Ureter (tissue), 1 donor: ENCODE measurements at regions not wholly inside any gene's neighbourhood (a gene's known extent, or its start where the extent isn't known, plus 50 kb on each side); places are given as distances from the start of the nearest gene placed in this dataset.

Source experiments
- DNase-seq: peaks from one replicate; pipeline ENCODE4 v3.0.0-alpha.2; 2020; ENCODE audit warnings: low spot score
- donor health status: DM: yes; HTN: yes; CAD: no.

DNA sequence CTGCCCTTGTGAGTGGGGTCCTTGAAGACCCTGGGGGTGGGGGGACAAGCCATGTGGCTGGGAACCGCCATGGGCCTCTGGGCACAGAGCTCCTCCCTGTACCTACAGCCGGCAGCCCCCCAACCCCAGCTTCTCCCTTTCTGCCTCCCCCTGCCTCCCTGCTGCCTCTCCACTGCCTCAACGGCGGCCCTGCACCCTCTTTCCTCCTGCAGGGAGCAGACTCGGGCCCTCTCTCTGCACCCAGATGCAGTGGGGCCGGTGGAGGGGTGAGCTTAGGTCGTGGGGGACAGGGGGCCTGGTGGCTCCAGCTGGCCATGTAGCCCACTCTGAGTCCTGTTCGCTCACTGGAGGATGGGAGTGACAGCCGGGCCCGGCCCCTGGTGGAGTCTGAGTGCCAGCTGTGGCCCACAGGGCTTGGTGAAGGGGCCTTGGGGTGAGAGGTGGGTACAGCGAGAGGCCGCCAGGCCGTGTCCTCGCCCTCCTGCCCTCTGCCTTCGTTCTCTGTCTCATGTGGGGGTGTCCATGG lies 139.3 kb upstream of the COL5A1 start:
- DNase-seq = no peak

DNA sequence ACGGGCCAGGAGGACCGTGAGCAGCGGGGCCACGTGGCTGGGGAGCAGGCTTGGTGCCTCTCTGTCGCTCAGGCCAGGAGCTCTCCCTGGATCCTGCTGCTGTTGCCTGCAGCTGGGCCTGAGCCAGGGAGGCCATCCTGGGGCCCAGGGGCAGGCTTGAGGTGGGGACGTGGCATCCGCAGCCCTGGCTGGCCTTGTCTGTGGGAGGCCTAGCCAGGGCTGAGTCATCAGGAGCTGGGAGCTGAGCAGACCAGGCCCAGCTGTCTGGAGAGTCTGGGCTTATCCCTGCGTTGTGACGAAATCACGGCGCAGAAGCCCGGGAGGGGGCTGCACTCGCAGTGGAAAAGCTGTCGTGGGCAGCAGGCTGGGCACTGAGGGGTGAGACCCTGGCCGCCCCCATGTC lies 138.8 kb upstream of the COL5A1 start:
- DNase-seq = no peak

GRCh38 chr9:134503301-134504105 lies 138.1 kb upstream of the COL5A1 start:
- DNase-seq = no peak

DNA sequence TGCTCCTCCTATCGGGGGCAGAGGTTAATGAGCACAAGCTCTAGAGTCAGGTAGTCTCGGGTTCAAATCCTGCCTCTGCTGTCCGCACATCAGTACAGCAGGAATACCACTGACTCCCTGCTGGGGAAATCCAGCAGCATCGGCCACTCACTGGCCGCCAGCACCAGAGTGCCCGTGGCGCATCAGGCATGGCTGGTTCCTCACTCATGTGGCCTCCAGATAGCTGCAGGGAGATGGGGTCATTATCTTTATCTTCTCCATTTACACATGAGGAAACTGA lies 137.6 kb upstream of the COL5A1 start:
- DNase-seq = no peak

GRCh38 chr9:134505032-134505431 lies 136.6 kb upstream of the COL5A1 start:
- no peak for DNase-seq

- no peak for DNase-seq
These were observed 132.3 kb upstream of the COL5A1 start for GRCh38 chr9:134509281-134509680.

DNA sequence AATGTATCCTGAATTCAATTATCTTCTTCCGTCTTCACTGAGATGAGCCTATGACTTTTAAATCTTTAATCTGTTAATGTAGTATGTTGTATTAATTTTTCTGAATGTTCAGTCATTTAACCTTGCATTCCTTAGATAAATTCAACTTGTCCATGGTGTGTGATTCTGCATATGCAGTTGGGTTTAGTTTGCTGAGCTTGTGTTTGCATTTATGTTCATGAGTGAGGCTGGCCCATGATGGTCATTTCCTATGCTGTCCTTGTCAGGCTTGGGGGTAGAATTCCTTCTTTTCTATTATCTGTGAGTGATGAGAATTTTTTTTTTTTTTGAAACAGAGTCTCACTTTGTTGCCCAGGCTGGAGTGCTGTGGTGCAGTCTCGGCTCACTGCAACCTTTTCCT lies 131.8 kb upstream of the COL5A1 start:
- no peak for DNase-seq

GRCh38 chr9:134514503-134514902 lies 127.1 kb upstream of the COL5A1 start:
- DNase-seq = peak; percentile 28

DNA sequence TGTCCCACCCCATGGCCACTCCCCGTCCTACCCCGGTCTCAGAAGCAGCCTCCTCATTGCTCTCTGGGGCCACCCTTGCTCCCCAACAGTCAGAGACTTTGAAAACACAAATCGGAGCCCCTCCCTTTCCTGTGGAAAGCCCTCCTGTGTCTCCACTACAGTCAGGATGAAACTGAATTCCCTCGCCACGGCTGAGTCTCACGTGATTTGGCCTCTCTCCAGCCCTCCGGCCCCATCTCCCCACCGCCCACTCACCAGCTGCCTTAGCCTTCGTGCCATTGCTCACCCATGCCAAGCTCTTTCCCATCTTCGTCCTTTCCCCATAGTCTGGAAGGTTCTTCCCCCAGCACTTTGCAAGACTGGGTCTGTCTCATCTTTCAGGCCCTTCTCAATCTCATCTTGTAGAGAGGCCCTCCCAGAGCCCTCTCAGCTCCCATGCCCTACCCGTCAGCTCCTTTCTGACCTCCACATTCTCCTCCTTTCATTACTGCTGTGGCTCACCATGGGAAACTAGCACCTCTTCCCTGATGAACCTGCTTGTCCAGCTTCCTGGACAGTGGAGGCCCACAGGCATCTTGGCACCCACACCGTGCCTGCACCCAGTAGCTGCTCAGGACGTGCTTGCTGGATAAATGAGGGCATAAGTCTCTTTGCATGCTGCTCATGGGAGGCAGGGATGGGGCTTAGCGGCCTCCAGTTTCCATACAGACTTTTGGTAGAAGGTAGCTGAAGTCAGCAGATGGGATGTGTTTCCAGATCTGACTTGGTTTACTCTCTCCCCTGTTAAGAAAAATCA lies 126.4 kb upstream of the COL5A1 start:
- peak; percentile 40 for DNase-seq

DNA sequence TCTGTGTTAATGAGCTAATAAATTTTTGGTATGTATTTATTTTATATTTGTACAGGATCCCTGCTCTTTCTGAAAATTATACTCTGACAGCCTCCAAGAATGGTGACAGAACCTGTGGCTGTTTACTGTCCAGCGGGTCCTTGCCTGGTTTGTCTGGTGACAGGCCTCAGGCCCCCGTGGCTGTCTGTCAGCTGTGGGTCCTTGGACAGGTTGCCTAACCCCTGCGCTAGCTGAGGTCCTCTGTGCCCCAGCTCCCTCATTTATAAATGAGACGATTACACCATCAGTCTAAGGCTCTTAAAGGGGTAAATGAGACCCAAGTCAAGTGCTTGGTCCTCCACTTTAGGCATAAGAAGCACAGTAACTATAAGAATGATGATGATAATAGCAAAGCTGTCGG lies 125.1 kb upstream of the COL5A1 start:
- DNase-seq = no peak

- peak; percentile 26 for DNase-seq
These were observed 124.4 kb upstream of the COL5A1 start for GRCh38 chr9:134517069-134517680.

GRCh38 chr9:134518004-134518606 lies 123.5 kb upstream of the COL5A1 start:
- peak; percentile 31 for DNase-seq

DNA sequence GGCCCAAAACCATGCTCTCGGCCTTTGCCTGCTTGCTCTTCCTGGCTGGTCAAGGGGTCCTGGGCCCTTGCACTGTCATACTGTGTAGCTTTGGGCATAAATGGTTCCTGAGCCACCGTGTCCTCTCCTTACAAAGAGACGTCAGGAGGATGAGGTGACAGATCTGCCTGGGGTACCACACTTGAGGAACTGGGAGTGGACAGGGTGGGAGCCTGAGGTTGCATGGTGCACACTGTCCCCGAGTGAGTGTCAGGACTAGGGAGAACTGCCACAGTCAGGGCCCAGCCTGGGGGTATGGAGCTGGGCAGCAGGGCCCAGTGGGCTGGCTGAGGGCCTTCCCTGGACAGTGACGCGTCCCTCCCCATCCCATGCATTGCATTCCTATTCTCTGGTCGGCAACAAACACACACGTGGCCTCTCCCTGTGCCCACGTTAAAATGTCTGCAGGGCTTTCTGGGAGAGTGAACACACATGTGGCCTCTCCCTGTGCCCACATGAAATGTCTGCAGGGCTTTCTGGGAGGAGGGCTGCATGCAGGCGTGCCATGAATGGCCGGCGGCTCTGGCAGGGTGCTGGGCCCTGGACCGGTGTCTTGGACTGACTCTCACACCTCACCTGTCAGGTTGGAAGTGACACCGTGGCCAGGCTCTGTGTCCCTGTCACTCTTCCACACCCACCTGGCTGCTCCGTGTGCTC lies 122.1 kb upstream of the COL5A1 start:
- peak; percentile 29 for DNase-seq

DNA sequence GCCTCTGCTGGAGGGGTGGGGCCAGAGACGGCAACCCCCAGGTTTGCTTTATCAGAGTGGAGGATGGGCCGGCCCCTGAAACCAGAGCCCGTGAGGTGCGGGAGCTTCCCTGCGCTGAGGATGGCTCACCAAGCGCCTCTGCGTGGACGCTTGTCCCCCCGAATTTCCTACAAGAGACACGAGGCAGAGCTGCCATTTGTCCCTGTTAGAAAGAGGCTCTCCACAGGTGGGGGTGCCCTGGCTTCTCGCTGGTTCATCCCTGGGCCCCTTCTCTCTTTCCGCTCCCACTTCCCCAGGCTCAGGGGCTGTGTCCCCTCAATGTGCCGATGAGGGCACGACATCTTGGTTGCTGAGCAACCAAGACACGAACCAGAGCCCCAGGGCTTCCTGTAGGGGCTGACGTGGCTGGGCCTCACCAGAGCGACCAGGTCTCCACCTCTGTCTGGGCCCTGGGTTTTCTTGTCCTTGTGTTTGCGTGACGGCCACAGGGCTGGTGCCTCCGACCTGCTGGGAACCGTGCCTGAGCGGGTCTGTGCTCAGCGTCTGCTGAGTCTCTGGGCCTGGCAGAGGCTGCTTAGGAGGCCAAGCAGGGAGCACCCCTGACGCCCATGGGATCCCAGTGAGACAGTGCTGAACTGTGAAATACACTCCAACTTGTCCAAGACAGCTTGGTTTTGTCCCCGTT lies 119.6 kb upstream of the COL5A1 start:
- DNase-seq = peak; percentile 20

DNA sequence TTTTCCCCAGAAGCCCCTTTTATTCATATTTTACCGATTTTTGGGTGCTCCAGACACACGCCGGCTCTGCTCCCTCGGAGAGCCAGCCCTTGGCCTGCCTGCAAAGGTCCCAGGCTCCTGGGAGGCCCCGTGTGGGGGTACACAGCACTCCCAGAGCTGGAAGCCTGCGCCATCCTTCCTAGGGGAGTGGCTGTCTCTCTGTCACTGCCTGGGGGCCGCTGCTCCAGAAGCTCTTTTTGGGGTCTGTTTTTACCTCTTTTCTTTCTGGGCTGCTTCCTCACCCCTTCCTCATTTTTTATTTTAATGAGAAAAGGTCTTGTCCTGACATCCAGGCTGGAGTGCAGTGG lies 119.1 kb upstream of the COL5A1 start:
- peak; percentile 24 for DNase-seq

GRCh38 chr9:134522976-134523375 lies 118.6 kb upstream of the COL5A1 start:
- DNase-seq = no peak

- peak; percentile 38 for DNase-seq
These were observed 116.4 kb upstream of the COL5A1 start for GRCh38 chr9:134525070-134525815.

- DNase-seq = peak; percentile 56
These were observed 115.6 kb upstream of the COL5A1 start for GRCh38 chr9:134525841-134526583.

DNA sequence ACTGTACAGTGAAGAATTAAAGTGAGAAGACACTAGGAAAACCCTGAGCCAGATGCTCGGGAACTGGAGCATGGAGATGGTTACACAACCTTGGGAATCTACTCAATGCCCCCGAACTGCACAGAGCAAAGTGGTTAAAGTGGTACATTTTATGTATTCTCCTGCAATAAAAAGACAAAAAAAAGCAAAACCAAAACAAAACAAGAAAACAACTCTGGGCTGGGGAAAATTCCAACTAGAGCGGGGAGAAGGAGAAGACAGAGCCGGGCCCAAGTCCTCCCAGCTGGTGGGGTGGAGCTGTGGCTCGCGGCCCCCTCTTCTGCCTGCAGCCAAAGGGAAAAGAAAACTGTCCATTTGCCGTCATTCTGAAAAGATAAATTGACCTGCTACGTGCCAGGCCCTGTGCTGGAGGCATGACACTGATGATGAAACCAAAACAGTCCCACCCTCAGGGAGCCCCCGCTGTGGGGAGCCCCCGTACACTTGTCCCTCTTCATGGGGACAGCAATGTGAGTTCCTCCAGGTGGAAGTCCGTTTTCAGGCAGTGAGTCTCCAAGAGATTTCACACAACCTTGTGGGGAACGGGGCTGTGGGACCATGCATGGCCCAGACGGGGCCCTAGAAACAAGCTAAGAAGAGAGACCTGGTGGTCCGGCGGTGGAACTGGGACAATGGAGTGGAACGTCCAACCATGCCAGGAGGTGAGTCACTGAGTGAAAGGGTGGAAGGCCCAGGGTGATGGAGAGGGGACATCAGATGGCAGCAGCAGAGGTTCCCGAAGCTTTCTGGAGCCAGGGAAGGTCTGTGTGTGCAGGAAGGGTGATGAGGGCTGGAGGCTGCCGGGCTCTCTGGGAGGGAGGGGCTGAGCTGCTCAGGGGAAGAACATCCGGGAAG lies 114.8 kb upstream of the COL5A1 start:
- DNase-seq = peak; percentile 42
